NCI-H2081 (cell line): ENCODE measurements at regions not wholly inside any gene's neighbourhood (a gene's known extent, or its start where the extent isn't known, plus 50 kb on each side); places are given as distances from the start of the nearest gene placed in this dataset.

Experiments
- DNase-seq, 2 experiments: peaks; one replicate each; lab custom pipeline; 2025; lab: John Stamatoyannopoulos, UW

DNA sequence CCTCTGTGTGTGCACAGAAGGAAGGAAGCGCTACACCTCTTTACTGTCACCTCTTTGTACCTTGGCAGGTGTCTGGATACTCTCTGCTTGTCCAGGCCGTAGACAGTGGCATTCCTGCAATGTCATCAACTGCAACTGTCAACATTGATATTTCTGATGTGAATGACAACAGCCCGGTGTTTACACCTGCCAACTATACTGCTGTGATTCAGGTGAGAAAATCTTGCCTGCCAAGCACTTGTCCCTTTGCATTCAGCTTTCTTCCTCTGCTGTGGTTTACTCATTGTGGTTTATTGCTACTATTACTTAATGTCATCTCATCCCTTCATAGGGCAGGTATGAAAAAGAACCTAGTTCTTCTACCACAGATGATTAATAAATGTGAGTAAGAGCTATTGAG lies 131.9 kb upstream of the MTNR1B start:
- DNase-seq = peak in 1 of 2 experiments; percentile 18

GRCh38 chr11:92838759-92839310 lies 130.6 kb upstream of the MTNR1B start:
- DNase-seq = peak in 1 of 2 experiments; percentile 21

DNA sequence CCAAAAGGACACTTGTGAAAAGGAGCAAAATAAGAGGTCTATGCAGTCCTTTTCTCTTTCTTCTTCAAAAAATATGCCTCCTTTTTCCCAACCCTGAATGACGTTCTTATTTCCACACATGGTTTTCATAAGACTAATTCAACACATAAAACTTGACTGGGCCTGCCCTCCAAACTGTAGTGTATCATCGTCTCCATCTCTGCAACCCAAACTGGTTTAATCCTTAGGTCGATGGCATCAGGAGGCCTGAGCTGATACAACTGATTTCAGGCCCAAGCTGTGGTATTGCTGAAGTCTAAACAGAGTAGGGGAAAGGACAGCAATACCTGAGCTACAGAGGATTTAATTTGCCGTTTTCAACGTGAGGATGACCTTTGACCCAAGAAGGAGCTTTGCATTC lies 130.0 kb upstream of the MTNR1B start:
- no peak for DNase-seq

- no peak for DNase-seq
These were observed 127.7 kb upstream of the MTNR1B start for GRCh38 chr11:92841719-92842118.

DNA sequence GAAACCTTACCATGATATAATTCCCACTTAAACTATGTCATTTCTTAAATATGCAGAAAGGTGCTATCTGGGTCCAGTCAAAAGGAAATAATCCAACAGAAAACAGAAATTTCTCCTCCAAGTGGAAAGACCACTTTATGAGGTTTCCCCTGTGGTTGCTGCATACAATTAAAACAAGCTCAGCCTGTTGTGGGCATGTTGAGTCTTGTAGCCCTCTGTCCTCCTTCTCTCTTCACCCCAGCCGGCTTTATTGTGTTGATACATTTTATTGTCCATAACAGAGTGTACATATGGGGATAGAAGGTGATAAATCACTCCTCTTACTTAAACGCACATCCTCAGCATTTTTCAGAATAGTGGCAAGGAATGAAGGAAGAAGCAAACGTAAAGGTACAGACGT lies 126.0 kb upstream of the MTNR1B start:
- peak in 1 of 2 experiments; percentile 16 for DNase-seq

DNA sequence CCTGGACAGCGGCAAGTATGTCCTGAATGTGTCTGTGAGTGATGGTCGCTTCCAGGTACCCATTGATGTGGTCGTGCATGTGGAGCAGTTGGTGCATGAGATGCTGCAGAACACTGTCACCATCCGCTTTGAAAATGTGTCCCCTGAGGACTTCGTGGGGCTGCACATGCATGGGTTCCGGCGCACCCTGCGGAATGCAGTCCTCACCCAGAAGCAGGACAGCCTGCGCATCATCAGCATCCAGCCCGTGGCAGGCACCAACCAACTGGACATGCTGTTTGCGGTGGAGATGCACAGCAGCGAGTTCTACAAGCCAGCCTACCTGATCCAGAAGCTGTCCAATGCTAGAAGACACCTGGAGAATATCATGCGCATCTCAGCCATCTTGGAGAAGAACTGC lies 125.3 kb upstream of the MTNR1B start:
- DNase-seq = no peak

GRCh38 chr11:92845390-92845789 lies 124.1 kb upstream of the MTNR1B start:
- no peak for DNase-seq

DNA sequence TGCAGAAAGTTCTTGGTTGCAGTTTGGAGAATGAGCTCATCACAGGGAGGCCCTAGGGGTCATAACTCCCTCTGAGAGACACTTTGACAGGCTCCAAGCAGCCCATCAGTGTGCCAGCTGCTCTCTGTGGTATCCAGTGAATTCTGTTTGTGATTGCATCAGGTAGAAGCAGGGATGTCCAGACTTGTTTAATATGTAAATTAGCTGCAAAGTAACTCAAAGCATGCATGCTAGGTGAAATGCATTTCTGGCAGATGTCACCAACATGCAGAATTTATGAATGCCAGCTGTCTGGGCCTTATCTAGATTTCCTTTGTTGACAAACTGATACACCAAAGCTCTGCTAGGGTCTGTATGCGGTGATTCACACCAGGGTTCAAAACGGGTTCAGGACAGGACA lies 123.6 kb upstream of the MTNR1B start:
- no peak for DNase-seq

GRCh38 chr11:92846491-92847125 lies 122.8 kb upstream of the MTNR1B start:
- DNase-seq = no peak

GRCh38 chr11:92848578-92848977 lies 120.9 kb upstream of the MTNR1B start:
- DNase-seq = no peak

DNA sequence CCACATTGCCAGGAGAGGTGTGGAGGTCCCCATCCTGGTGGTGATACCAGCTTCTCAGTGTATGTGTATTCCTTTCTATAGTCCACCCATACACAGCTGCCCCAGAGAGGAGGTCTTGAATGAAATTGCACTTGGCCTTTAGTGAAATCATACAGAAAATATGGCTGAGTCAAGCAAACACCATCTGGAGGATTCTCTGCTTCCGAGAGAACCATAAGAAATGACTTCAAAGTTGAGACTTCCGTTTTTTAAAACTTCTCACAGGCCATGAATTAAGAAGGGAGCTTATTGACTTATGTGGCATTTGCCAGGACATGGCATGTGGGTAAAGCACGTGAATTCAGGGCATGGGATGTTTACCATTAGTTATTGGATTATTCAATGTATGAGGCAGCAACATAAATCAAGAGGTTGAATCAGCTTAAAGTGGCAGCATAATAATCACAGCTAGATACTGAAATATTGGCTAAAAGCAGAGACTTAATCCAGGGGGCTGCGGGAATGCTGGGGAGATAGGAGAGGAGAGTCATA lies 119.1 kb upstream of the MTNR1B start:
- DNase-seq = no peak

- DNase-seq = no peak
These were observed 117.2 kb upstream of the MTNR1B start for GRCh38 chr11:92852229-92852628.

GRCh38 chr11:92852946-92853345 lies 116.5 kb upstream of the MTNR1B start:
- no peak for DNase-seq

- DNase-seq = no peak
These were observed 115.3 kb upstream of the MTNR1B start for GRCh38 chr11:92854162-92854561.

GRCh38 chr11:92854952-92855351 lies 114.5 kb upstream of the MTNR1B start:
- no peak for DNase-seq

GRCh38 chr11:92855607-92856405 lies 113.6 kb upstream of the MTNR1B start:
- no peak for DNase-seq

DNA sequence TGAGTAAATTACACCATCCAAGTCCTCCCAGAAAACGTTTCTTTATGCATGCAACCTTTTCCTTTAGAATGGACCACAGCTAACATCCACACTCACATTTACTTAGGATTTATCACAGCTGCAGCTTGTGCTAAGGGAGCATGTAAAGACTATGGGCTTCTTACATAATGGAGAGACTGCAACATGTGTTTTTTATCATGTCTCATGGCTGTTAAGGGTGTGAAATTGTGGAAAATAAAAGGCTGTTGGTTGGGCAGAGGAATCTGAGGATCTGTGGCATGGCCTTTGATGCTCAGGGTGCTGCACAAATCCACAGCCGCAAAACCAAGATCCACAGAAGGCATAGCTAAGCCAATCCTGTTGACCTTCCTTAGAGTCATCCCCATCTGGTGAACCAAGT lies 112.0 kb upstream of the MTNR1B start:
- DNase-seq = no peak

DNA sequence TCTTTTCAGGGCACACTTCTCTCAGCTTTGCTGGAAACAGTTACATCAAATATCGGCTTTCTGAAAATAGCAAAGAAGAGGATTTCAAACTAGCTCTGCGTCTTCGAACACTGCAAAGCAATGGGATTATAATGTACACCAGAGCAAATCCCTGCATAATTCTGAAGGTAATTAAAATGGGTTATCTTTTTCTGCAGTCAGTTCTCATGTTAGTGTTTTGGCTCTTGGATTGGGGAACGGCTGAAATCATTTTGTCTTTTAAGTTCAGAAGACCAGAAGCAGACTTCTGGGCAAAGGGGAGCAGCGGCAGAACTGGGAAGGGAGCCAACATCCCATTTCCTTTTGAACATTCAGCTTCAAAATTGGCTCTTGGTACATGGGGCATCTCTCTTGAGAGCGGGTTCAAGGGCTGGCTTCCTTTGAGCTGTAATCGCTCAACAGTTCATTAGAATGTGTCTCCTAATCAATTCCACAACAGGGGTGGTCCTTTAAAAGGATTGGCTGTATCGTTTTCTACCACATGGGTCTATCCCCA lies 110.2 kb upstream of the MTNR1B start:
- DNase-seq = peak in 1 of 2 experiments; percentile 37

DNA sequence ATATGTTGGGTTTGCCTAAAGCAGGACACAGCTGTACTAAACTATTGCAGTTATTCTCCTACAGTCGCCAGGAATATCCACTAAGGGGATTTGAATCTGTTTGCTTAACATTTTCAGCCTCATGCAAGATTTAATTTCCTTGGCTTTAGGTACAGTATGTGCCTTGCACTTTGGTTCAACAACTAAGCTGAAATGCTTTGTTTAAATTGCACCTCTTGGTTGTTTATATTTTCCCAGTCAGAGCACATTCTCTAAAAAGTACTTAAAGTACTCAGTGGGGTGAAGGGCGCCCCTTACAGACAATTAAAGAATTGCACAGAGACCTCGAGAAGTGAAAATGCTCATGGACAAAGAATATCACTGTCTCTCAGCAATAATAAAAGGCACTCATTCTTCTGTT lies 107.8 kb upstream of the MTNR1B start:
- no peak for DNase-seq

GRCh38 chr11:92865352-92865751 lies 104.1 kb upstream of the MTNR1B start:
- no peak for DNase-seq

DNA sequence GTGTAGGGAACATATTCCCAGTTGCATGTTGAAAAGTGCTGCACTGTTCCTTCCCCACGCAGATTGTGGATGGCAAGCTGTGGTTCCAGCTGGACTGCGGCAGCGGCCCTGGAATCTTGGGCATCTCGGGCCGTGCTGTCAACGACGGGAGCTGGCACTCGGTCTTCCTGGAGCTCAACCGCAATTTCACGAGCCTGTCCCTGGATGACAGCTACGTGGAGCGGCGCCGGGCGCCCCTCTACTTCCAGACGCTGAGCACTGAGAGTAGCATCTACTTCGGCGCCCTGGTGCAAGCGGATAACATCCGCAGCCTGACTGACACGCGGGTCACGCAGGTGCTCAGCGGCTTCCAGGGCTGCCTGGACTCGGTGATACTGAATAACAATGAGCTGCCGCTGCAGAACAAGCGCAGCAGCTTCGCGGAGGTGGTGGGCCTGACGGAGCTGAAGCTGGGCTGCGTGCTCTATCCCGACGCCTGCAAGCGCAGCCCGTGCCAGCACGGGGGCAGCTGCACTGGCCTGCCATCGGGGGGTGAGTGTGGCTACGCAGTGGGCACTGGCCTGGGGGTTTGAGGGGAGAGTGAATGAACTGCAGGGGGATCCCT lies 102.7 kb upstream of the MTNR1B start:
- no peak for DNase-seq

DNA sequence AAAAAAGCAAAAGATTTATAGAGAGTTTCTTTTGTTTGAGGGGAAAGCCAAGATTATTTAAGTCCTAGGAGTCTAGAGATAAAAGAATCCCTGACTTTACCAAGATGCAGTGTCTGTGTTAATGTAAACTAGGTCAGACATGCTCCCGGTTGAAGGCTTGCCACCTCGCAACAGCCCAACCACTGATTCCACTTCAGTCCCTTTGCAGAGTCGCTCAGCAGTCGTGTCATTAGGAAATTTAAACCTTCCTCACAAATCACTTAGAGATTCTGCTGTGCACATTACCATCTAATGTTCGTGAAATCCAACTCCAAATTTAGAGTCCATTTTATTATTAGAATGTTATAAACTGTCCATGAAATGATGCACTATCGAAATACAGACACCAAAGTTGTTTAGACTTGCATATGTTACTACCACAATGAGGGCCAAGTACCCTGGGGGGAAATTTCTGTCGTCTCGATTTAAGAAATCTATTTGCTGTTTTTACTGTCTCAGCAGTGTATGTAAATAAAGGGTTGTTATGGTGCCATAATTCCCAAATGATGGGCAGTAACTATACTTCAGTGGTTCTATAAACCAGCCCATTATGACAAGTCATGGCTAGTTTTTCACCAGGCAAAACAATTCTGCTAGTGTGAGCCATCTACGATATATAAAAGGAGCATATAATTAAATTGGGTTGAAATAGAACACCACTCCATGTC lies 101.4 kb upstream of the MTNR1B start:
- DNase-seq = peak; percentile 90 to 98
